Right atrium auricular region (tissue), 2 donors: ENCODE measurements at regions not wholly inside any gene's neighbourhood (a gene's known extent, or its start where the extent isn't known, plus 50 kb on each side); places are given as distances from the start of the nearest gene placed in this dataset.

ENCODE experiments used
- DNase-seq: peaks from one replicate; pipeline ENCODE4 v3.0.0-alpha.2; 2019; ENCODE audit warnings: low spot score
- H3K27ac ChIP-seq, 2 donors: fragments of 200-600 bp; sonication (generic); 1 replicate in 1 of 2; 2 replicates in 1 of 2; pipeline ENCODE4 v1.5.1; 2016 to 2019
- H3K27me3 ChIP-seq, 2 donors: fragments of 200-600 bp; sonication (generic); one replicate each; pipeline versions ENCODE4 v1.5.1 to v1.6.0; 2017 to 2019
- H3K36me3 ChIP-seq: fragments of 200-600 bp; sonication (generic); one replicate; pipeline ENCODE4 v1.5.1; 2016
- H3K4me1 ChIP-seq, 2 donors: fragments of 200-600 bp; sonication (generic); one replicate each; pipeline versions ENCODE4 v1.5.1 to v1.6.0; 2017 to 2019
- H3K4me3 ChIP-seq, 2 donors: fragments of 200-600 bp; sonication (generic); 1 replicate in 1 of 2; 2 replicates in 1 of 2; pipeline ENCODE4 v1.5.1; 2017 to 2019; ENCODE audit warnings: mild to moderate bottlenecking in 1 of 2, moderate library complexity in 1 of 2
- H3K9me3 ChIP-seq, 2 donors: fragments of 200-600 bp; sonication (generic); one replicate each; pipeline ENCODE4 v1.5.1; 2019
- TF ChIP-seq, protein P1 (sequence below), 2 donors: fragments of 200-600 bp; sonication (generic); IDR thresholded peaks; one replicate each; pipeline ENCODE4 v1.5.1; 2019; ENCODE audit warnings: antibody characterized with exemption in 2 of 2

DNA sequence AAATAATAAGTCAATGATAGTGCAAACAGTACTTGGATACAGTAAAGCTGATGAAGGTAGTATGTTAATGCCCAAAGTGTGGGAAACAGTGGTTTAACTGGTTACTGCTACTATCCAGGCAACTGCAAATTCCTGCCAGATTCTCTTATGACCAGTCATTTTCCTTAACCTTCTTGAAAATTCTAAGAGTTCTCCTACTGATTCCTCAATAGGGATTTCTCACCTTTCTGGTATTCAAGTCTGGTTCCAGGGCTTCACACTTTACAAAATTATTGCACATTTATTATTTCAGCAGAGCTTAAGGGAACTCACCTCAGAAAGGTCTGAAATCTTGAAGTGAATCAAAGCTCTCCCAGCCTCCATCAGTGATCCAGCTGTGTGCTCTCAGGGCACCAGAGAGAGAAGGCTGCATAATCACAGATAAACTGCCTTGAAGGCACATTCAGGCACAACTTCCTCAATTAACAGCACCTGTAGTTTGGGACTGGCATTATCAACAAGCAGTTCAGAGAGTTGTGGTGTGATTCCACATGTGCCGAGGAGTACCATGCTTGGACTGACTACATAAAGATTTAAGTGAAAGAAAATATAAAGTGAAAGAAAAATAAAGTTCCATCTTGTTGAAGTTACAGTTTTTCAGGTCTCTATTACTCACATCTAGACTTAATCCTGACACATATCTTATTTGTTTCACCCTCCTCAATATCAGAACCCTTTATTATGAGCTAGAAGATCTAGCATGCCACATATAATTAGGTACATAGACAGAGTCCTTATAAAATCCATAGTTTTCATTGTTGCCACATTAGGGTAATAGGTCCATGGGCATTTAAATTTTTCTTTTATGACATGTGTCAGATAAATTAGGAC lies 59.5 kb upstream of the TIPARP start:
- no peak for DNase-seq
- Histone ChIP-seq H3K27ac (no peak overlapping the region), H3K9me3 (no peaks in the 10 kb centered on the region), H3K4me3 (no peak overlapping the region), H3K36me3 (no peaks in the 10 kb centered on the region), H3K27me3 (no peaks in the 10 kb centered on the region), H3K4me1 (peaks cover 0 to 10% of the 10 kb centered on the region in 2 donors)
- TF ChIP-seq, protein P1, sequence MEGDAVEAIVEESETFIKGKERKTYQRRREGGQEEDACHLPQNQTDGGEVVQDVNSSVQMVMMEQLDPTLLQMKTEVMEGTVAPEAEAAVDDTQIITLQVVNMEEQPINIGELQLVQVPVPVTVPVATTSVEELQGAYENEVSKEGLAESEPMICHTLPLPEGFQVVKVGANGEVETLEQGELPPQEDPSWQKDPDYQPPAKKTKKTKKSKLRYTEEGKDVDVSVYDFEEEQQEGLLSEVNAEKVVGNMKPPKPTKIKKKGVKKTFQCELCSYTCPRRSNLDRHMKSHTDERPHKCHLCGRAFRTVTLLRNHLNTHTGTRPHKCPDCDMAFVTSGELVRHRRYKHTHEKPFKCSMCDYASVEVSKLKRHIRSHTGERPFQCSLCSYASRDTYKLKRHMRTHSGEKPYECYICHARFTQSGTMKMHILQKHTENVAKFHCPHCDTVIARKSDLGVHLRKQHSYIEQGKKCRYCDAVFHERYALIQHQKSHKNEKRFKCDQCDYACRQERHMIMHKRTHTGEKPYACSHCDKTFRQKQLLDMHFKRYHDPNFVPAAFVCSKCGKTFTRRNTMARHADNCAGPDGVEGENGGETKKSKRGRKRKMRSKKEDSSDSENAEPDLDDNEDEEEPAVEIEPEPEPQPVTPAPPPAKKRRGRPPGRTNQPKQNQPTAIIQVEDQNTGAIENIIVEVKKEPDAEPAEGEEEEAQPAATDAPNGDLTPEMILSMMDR (IDR thresholded peaks at IDR 0.05), result no peak

DNA sequence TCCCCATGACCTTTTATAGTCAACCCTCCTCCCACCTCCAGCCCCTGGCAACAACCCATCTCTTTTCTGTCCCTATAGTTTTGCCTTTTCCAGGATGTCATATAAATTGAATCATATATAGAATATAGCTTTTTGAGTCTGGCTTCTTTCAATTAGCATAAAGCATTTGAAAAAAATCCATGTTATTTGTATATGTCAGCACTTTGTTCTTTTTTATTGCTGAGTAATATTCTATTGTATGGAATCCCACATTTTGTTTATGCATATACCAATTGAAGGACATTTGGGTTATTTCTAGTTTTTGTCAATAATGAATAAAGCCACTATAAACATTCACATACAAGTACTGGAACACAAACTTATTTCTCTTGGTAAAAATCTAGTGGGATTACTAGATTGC lies 58.0 kb upstream of the SSR3 start:
- no peak overlapping the region for H3K27ac ChIP-seq
- no peaks in the 10 kb centered on the region for H3K9me3 ChIP-seq
- TF ChIP-seq, protein P1 (IDR thresholded peaks at IDR 0.05), result no peak
- no peak for DNase-seq
- H3K4me1 ChIP-seq, result peaks cover 0 to 10% of the 10 kb centered on the region in 2 donors
- H3K4me3 ChIP-seq, result no peak overlapping the region
- no peaks in the 10 kb centered on the region for H3K27me3 ChIP-seq
- no peaks in the 10 kb centered on the region for H3K36me3 ChIP-seq

DNA sequence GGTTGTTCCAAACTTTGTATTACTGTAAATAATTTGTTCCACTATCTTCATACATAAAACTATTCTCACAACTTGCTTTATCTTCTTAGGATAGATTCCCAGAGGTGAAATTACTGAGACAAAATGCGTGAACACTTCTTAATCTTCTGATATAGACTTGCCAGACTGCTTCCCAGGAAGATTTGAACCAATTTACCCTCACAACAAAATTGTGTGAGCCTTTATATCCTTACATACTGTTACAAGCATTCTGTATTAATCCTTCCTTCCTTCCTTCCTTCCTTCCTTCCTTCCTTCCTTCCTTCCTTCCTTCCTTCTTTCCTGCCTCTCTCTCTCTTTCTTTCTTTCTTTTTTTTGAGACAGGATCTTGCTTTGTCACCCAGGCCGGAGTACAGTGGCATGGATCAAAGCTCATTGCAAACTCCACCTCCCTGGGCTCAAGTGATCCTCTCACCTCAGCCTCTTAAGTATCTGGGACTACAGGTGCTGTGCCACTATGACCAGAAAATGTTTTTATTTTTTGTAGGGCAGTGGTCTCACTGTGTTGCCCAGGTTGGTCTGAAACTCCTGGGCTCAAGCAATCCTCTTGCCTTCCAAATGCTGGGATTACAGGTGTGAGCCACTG lies 57.1 kb upstream of the SSR3 start:
- no peak for DNase-seq
- TF ChIP-seq, protein P1 (IDR thresholded peaks at IDR 0.05), result no peak
- Histone ChIP-seq H3K27ac (no peak overlapping the region), H3K27me3 (no peaks in the 10 kb centered on the region), H3K4me1 (peaks cover 0 to 10% of the 10 kb centered on the region in 2 donors), H3K9me3 (no peaks in the 10 kb centered on the region), H3K36me3 (no peaks in the 10 kb centered on the region), H3K4me3 (no peak overlapping the region)

DNA sequence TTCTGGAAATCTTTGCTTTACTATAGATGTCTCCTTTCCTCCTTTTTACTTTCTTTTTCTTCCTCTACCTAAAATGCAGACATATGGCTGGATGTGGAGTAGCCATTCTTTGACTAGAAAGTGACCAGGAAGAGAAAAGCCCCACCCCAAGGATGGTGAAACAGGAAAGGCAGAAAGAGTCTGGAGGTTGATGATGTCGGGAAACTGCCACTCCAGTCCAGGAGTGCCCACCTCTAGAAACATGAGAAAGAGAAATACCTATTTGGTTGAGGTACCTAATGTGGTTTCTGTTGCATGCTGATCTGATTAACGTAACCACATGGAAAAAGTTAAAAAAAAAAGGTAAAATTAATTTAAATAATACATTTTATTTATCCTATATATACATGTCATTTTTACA lies 55.2 kb upstream of the SSR3 start:
- Histone ChIP-seq H3K4me1 (peaks cover 0 to 13% of the 10 kb centered on the region in 2 donors), H3K36me3 (no peaks in the 10 kb centered on the region), H3K9me3 (no peaks in the 10 kb centered on the region), H3K4me3 (no peak overlapping the region), H3K27me3 (no peaks in the 10 kb centered on the region), H3K27ac (no peak overlapping the region)
- DNase-seq, result no peak
- TF ChIP-seq, protein P1 (IDR thresholded peaks at IDR 0.05), result no peak

DNA sequence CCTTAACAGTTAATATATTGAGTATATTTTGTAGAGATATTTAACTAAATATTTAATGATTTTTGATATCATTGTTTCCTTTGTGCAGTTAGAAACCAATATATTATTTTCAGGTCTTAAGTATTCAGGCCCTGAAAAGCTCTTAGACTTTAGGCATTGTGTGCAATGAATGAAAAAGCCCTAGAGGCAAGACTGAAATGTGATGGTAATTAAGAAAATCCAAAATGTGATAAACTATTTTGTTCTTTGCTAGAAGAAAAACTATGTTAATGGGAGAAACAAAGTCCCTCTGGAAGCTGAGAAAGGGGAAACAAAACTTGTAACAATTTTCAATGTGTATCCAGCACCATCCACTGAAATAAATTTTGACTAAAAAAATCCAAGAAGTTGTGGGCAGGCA lies 54.6 kb upstream of the SSR3 start:
- DNase-seq, result no peak
- Histone ChIP-seq H3K36me3 (no peaks in the 10 kb centered on the region), H3K9me3 (no peaks in the 10 kb centered on the region), H3K4me1 (peaks cover 0 to 13% of the 10 kb centered on the region in 2 donors), H3K27ac (no peak overlapping the region), H3K4me3 (no peak overlapping the region), H3K27me3 (no peaks in the 10 kb centered on the region)
- TF ChIP-seq, protein P1 (IDR thresholded peaks at IDR 0.05), result no peak
